ENCODE measurements at regions not wholly inside any gene's neighbourhood (a gene's known extent, or its start where the extent isn't known, plus 50 kb on each side); places are given as distances from the start of the nearest gene placed in this dataset.
A peak's percentile ranks its signal among the peaks of the same experiment; 100 is the strongest.
"Not testable (repeated sequence)": the region's sequence is repeated elsewhere in the genome, so short reads cannot be mapped to it uniquely, and the experiment has no call there.

DNA sequence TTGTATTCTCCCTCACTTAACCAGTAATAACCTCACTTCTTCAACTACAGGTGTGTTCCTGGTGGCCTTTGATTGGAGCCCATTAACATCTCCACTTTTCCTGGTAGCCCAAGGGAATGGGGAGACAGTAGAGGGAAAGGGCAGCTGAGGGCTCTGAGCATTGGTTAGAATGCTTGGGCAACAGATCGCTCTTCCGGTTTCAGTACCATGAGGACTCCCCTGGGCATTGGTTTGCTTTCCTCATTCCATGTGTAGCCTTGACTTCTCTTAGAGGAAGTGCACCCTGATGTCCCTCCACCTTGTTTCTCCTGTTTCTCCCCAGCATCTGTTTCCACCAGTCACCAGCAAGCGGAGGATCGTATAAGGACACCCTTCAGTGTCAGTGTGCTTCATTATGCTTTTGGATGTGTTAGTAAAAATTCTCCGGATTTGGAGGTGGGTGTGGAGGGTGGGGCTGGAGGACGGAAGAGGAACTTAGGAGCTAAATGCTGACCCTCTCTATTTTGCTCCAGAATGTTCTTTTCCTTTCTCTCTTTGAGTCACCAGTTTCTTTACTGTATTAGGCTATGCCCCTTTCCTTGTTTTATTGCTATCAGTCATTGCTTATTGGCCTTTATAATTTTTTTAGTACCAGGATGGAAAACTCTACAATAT lies 50.6 kb upstream of the ZNG1B start:
- not testable (repeated sequence) for H3K36me3 Mint-ChIP-seq (ENCODE audit: low read depth); H3K27me3 Mint-ChIP-seq; H3K27ac Mint-ChIP-seq; H3K9me3 Mint-ChIP-seq; H3K4me3 Mint-ChIP-seq; H3K4me1 Mint-ChIP-seq; ATAC-seq (replicated peaks)

DNA sequence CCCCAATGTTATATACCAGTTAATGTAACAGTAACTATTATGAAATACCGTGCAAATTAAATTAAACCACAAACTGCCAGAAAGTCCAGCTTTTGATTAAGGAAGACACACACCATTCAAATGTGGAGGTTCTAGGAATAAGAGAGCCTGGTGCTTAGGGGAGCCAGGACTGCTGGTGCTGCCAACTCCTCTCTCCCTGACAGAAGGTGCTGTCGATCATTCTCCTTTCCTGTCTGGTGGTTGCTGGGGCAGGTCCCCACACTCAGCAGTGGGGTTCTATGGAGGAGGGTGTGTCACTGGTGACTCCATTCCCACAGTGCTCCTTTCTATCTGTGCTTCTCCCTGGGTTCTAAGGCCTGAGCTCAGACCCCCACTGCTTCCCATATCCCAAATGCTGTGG lies 57.9 kb upstream of the ZNG1B start:
- peaks cover 10% of the 10 kb centered on the region for H3K27me3 Mint-ChIP-seq
- H3K9me3 Mint-ChIP-seq; H3K27ac Mint-ChIP-seq; H3K36me3 Mint-ChIP-seq (ENCODE audit: low read depth); H3K4me1 Mint-ChIP-seq; ATAC-seq (replicated peaks); H3K4me3 Mint-ChIP-seq: not testable (repeated sequence)

GRCh38 chr2:113376913-113377445 lies 60.5 kb upstream of the ZNG1B start:
- Mint-ChIP-seq H3K4me3 (peak overlapping the region; percentile 45), H3K27ac (peak overlapping the region; percentile 63), H3K4me1 (peaks cover 6% of the 10 kb centered on the region), H3K36me3 (ENCODE audit: low read depth) (no peaks in the 10 kb centered on the region), H3K27me3 (peaks cover 10% of the 10 kb centered on the region), H3K9me3 (no peaks in the 10 kb centered on the region)
- ATAC-seq (replicated peaks): peak; percentile 93

DNA sequence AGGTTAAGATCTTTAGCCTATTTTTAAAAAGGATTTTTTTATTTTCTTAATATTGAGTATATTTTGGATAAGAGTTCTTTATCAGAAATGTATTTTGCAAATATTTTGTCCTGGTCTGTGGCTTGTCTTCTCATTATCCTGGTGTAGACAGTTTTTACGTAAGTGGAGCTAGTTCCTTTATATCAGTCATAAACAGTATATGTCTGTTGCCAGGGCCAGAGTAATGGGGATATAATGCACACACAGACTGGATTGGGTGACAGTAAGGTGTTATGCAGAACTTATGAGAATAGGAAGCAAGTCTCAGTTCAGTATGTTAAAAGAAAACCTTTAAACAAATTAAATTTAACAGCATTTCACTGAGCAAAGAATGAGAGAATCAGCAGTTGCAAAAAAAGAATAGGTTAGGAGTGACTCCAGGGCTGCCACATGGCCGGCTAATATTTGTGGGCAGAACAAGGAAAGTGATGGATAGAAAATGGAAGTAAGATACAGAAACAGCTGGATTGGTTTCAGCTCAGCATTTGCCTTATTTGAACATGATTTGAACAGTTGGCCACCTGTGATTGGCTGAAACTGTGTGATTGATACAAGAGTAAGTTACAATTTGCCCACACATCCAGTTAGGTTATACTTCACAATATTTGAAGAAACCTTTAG lies 61.1 kb upstream of the ZNG1B start:
- Mint-ChIP-seq H3K4me3 (peak overlapping the region; percentile 45), H3K27ac (peak overlapping the region; percentile 41), H3K9me3 (no peaks in the 10 kb centered on the region), H3K27me3 (peaks cover 10% of the 10 kb centered on the region), H3K36me3 (ENCODE audit: low read depth) (no peaks in the 10 kb centered on the region), H3K4me1 (peaks cover 6% of the 10 kb centered on the region)
- peak; percentile 75 for ATAC-seq (replicated peaks)

DNA sequence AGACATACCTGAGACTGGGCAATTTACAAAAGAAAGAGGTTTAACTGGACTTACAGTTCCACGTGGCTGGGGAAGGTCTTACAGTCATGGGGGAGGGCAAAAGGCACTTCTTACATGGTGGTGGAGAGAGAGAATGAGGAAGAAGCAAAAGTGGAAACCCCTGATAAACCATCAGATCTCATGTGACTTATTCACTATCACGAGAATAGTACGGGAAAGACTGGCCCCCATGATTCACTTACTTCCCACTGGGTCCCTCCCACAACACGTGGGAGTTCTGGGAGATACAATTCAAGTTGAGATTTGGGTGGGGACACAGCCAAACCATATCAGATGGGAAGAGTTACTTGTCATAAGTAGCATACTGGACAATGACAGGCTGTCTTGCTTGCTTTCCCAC lies 62.6 kb upstream of the ZNG1B start:
- not testable (repeated sequence) for H3K27ac Mint-ChIP-seq; H3K9me3 Mint-ChIP-seq; H3K4me1 Mint-ChIP-seq; H3K36me3 Mint-ChIP-seq (ENCODE audit: low read depth); H3K27me3 Mint-ChIP-seq; ATAC-seq (replicated peaks); H3K4me3 Mint-ChIP-seq

- not testable (repeated sequence) for H3K9me3 Mint-ChIP-seq; H3K27me3 Mint-ChIP-seq; H3K4me3 Mint-ChIP-seq; ATAC-seq (replicated peaks); H3K27ac Mint-ChIP-seq; H3K4me1 Mint-ChIP-seq; H3K36me3 Mint-ChIP-seq (ENCODE audit: low read depth)
Measured at GRCh38 chr2:113372258-113372834, 65.1 kb upstream of the ZNG1B start.

GRCh38 chr2:113370478-113371091 lies 66.9 kb upstream of the ZNG1B start:
- Mint-ChIP-seq H3K4me3 (no peak overlapping the region), H3K9me3 (no peaks in the 10 kb centered on the region), H3K27ac (no peak overlapping the region), H3K36me3 (ENCODE audit: low read depth) (no peaks in the 10 kb centered on the region), H3K4me1 (no peaks in the 10 kb centered on the region), H3K27me3 (peaks cover 3% of the 10 kb centered on the region)
- peak; percentile 93 for ATAC-seq (replicated peaks)

- Mint-ChIP-seq H3K4me3 (no peak overlapping the region), H3K36me3 (ENCODE audit: low read depth) (no peaks in the 10 kb centered on the region), H3K9me3 (no peaks in the 10 kb centered on the region), H3K27ac (no peak overlapping the region), H3K27me3 (no peaks in the 10 kb centered on the region), H3K4me1 (no peaks in the 10 kb centered on the region)
- no peak for ATAC-seq (replicated peaks)
Measured at GRCh38 chr2:113370030-113370429, 67.5 kb upstream of the ZNG1B start.

DNA sequence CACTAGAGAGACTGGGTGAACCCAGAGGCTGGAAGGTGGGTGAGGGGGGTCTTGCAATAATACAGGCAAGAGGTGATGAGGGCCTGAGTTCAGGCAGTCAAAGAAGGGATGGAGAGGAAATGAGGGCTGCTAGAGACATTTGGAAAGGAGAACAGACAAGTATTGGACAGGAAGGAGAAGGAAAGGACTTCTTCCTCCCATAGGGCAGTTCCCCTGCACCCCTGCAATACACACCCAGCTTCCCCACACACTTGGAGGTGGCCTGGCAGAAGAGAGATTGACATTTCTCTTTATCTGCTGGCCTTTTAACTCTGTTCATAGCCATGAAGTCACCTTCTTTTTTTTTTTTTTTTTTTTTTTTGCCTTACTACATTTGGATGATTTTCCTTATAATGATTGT lies 68.9 kb upstream of the ZNG1B start:
- H3K4me3 Mint-ChIP-seq; ATAC-seq (replicated peaks); H3K27ac Mint-ChIP-seq; H3K27me3 Mint-ChIP-seq; H3K9me3 Mint-ChIP-seq; H3K36me3 Mint-ChIP-seq (ENCODE audit: low read depth); H3K4me1 Mint-ChIP-seq: not testable (repeated sequence)

GRCh38 chr2:113366821-113367220 lies 70.7 kb upstream of the ZNG1B start:
- not testable (repeated sequence) for H3K27me3 Mint-ChIP-seq; H3K9me3 Mint-ChIP-seq; ATAC-seq (replicated peaks); H3K4me1 Mint-ChIP-seq; H3K27ac Mint-ChIP-seq; H3K4me3 Mint-ChIP-seq; H3K36me3 Mint-ChIP-seq (ENCODE audit: low read depth)

- not testable (repeated sequence) for H3K36me3 Mint-ChIP-seq (ENCODE audit: low read depth); ATAC-seq (replicated peaks)
Measured at GRCh38 chr2:113365791-113366190, 71.7 kb upstream of the ZNG1B start.

GRCh38 chr2:113365290-113365689 lies 72.2 kb upstream of the ZNG1B start:
- not testable (repeated sequence) for H3K36me3 Mint-ChIP-seq (ENCODE audit: low read depth)
- ATAC-seq (replicated peaks): peak; percentile 84

More at GRCh38 chr2:113365791-113366190, 71.7 kb upstream of the ZNG1B start:
- H3K4me1 Mint-ChIP-seq, H3K27ac Mint-ChIP-seq, H3K27me3 Mint-ChIP-seq, H3K9me3 Mint-ChIP-seq, H3K4me3 Mint-ChIP-seq: not testable (repeated sequence)

DNA sequence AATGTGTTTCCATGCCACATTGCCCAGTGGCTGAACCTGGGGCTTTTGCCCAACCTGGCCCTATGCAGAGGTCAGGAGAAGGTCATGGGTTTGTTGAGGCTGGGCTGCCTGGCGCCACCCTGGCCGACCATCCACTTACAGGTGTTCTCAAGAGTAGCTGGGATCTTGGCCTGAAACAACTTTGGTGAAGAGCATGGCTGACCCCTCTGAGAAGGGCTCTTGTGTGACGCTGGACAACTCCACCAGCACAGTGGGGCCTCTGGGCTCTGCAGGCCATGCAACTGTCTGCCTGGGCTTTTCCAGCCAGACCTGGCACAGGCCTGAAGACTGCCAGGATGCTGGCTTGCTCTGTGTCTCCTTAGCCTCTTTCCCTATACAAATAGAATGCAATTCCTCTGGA lies 76.4 kb upstream of the ZNG1B start:
- Mint-ChIP-seq H3K27ac (no peak overlapping the region), H3K9me3 (no peaks in the 10 kb centered on the region), H3K36me3 (ENCODE audit: low read depth) (no peaks in the 10 kb centered on the region), H3K4me1 (peaks cover 18% of the 10 kb centered on the region), H3K4me3 (no peak overlapping the region), H3K27me3 (no peaks in the 10 kb centered on the region)
- no peak for ATAC-seq (replicated peaks)

More at GRCh38 chr2:113365290-113365689, 72.2 kb upstream of the ZNG1B start:
- H3K4me1 Mint-ChIP-seq, H3K9me3 Mint-ChIP-seq, H3K27me3 Mint-ChIP-seq, H3K27ac Mint-ChIP-seq, H3K4me3 Mint-ChIP-seq: not testable (repeated sequence)

DNA sequence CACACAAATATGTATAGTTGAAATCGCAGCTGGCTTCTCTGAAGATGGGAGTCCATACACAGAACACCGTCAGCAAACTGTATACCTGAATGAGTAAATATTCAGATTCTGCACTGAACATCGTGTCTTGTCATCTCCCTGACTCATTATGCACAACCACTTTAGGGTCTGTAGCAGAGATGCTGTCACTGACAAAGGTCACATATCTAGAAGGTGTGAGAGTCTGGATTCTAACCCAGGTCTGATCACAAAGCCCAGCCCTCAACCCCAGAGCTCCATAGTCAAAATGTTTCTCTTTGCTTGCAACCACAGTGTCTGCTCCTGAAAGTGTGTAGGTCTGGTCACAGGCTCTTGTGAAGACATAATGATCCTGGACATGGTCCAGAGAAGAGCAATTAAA lies 78.3 kb upstream of the PAX8 start:
- peaks cover 18% of the 10 kb centered on the region for H3K4me1 Mint-ChIP-seq
- H3K4me3 Mint-ChIP-seq: peak overlapping the region; percentile 17
- no peaks in the 10 kb centered on the region for H3K9me3 Mint-ChIP-seq
- peaks cover 18% of the 10 kb centered on the region for H3K27me3 Mint-ChIP-seq
- H3K27ac Mint-ChIP-seq: no peak overlapping the region
- peak; percentile 72 for ATAC-seq (replicated peaks)
- no peaks in the 10 kb centered on the region for H3K36me3 Mint-ChIP-seq (ENCODE audit: low read depth)

DNA sequence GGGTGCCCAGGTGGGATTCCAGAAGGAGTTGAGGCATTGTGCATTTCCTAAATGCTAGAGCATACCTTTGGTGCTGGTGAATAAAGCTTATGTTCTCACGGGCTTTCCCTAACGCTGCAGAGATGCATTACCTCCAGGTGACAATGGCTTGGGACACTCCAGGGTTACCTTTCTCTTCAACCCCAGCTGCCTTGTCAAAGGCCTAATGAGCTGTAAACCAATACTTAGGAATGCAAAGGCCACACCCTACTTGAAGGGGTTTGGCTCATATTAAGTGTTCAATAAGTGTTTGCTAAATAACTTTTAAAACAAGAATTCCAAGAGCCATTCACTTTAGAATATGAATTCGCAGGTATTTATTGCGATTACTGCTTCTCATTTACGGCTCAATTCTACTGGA lies 77.6 kb upstream of the PAX8 start:
- not testable (repeated sequence) for H3K36me3 Mint-ChIP-seq (ENCODE audit: low read depth); H3K9me3 Mint-ChIP-seq; H3K4me3 Mint-ChIP-seq; ATAC-seq (replicated peaks); H3K27ac Mint-ChIP-seq
- Mint-ChIP-seq H3K4me1 (peaks cover 18% of the 10 kb centered on the region), H3K27me3 (peaks cover 22% of the 10 kb centered on the region)

All from activated T-helper 17 cell treated with anti-CD3 and anti-CD28 coated beads, Interleukin-2, amount 50 U/mL, for 72 hours (primary cell).